Glomerular endothelial cell (primary cell): ENCODE measurements at regions not wholly inside any gene's neighbourhood (a gene's known extent, or its start where the extent isn't known, plus 50 kb on each side); places are given as distances from the start of the nearest gene placed in this dataset.
"Not testable (repeated sequence)": the region's sequence is repeated elsewhere in the genome, so short reads cannot be mapped to it uniquely, and the experiment has no call there.

Experiments
- DNase-seq: peaks from one replicate; pipeline ENCODE4 v3.0.0-alpha.2; 2011; ENCODE audit warnings: low read depth, low spot score; ENCODE audit errors: extremely low read depth

GRCh38 chr14:23750357-23750756, 114.2 kb downstream of the DHRS2 start:
- DNase-seq, result no peak

GRCh38 chr14:23751616-23752015, 115.5 kb downstream of the DHRS2 start:
- DNase-seq, result no peak

GRCh38 chr14:23763394-23763793, 127.2 kb downstream of the DHRS2 start:
- DNase-seq, result no peak

- no peak for DNase-seq
Measured at GRCh38 chr14:23766737-23767401, 130.7 kb downstream of the DHRS2 start.

- not testable (repeated sequence) for DNase-seq
Measured at GRCh38 chr14:23769221-23769728, 133.1 kb downstream of the DHRS2 start.

- no peak for DNase-seq
Measured at GRCh38 chr14:23773981-23774380, 137.8 kb downstream of the DHRS2 start.

- no peak for DNase-seq
Measured at GRCh38 chr14:23776296-23776695, 140.1 kb downstream of the DHRS2 start.

- no peak for DNase-seq
Measured at GRCh38 chr14:23785208-23785607, 149.0 kb downstream of the DHRS2 start.

- DNase-seq, result no peak
Measured at GRCh38 chr14:23787436-23787835, 151.3 kb downstream of the DHRS2 start.

- DNase-seq, result no peak
Measured at GRCh38 chr14:23789696-23790095, 153.5 kb downstream of the DHRS2 start.

- DNase-seq, result no peak
Measured at GRCh38 chr14:23793532-23793931, 157.4 kb downstream of the DHRS2 start.

- no peak for DNase-seq
Measured at GRCh38 chr14:23800811-23801210, 152.8 kb upstream of the DHRS4 start.

GRCh38 chr14:23801766-23802165, 151.8 kb upstream of the DHRS4 start:
- DNase-seq, result no peak

- no peak for DNase-seq
Measured at GRCh38 chr14:23804817-23805216, 148.8 kb upstream of the DHRS4 start.

GRCh38 chr14:23805761-23806160, 147.8 kb upstream of the DHRS4 start:
- no peak for DNase-seq

GRCh38 chr14:23814527-23815256, 138.9 kb upstream of the DHRS4 start:
- DNase-seq, result no peak

GRCh38 chr14:23816371-23816770, 137.2 kb upstream of the DHRS4 start:
- DNase-seq, result no peak

GRCh38 chr14:23817164-23817767, 136.3 kb upstream of the DHRS4 start:
- no peak for DNase-seq

- DNase-seq, result no peak
Measured at GRCh38 chr14:23827100-23827892, 126.3 kb upstream of the DHRS4 start.

- DNase-seq, result no peak
Measured at GRCh38 chr14:23828001-23828400, 125.6 kb upstream of the DHRS4 start.

- no peak for DNase-seq
Measured at GRCh38 chr14:23828616-23829015, 125.0 kb upstream of the DHRS4 start.
